Neural progenitor cell (in vitro differentiated cells): ENCODE measurements at regions not wholly inside any gene's neighbourhood (a gene's known extent, or its start where the extent isn't known, plus 50 kb on each side); places are given as distances from the start of the nearest gene placed in this dataset.

ENCODE experiments used
- CTCF ChIP-seq: fragments of 200-600 bp; sonication (generic); IDR thresholded peaks from 2 replicates; pipeline ENCODE4 v1.5.1; 2017; ENCODE audit warnings: antibody characterized with exemption, mild to moderate bottlenecking
- EZH2 ChIP-seq: fragments of 200-600 bp; sonication (generic); IDR thresholded peaks from 2 replicates; pipeline ENCODE4 v1.6.1; 2017; ENCODE audit warnings: antibody characterized with exemption, mild to moderate bottlenecking, moderate library complexity

- no peak for TF ChIP-seq CTCF
- TF ChIP-seq EZH2: no peak
Measured at GRCh38 chr19:28136796-28137195, 1076.2 kb downstream of the UQCRFS1 start.
